HUES48 (cell line): ENCODE measurements at regions not wholly inside any gene's neighbourhood (a gene's known extent, or its start where the extent isn't known, plus 50 kb on each side); places are given as distances from the start of the nearest gene placed in this dataset.

Source experiments
- H3K27ac ChIP-seq: one replicate; pipeline ENCODE4 v1.7.0; 2013; ENCODE audit warnings: low read depth, low read length, inconsistent platforms
- H3K27me3 ChIP-seq: 2 replicates; pipeline ENCODE4 v1.6.1; 2013; ENCODE audit warnings: mild to moderate bottlenecking, low read length; ENCODE audit not compliant: control insufficient read depth, insufficient read depth
- H3K36me3 ChIP-seq: 2 replicates; pipeline ENCODE4 v1.6.1; 2013; ENCODE audit warnings: low read length; ENCODE audit not compliant: control insufficient read depth, insufficient read depth
- H3K4me1 ChIP-seq: 2 replicates; pipeline ENCODE4 v1.6.1; 2013; ENCODE audit warnings: mild to moderate bottlenecking, low read length; ENCODE audit not compliant: control insufficient read depth, insufficient read depth
- H3K4me3 ChIP-seq: 2 replicates; pipeline ENCODE4 v1.5.1; 2013; ENCODE audit warnings: mild to moderate bottlenecking, low read depth, low read length
- H3K9ac ChIP-seq: 2 replicates; pipeline ENCODE4 v1.6.1; 2013; ENCODE audit warnings: mild to moderate bottlenecking, low read depth, low read length, moderate library complexity
- H3K9me3 ChIP-seq: 2 replicates; pipeline ENCODE4 v1.6.1; 2013; ENCODE audit warnings: low read length; ENCODE audit not compliant: control insufficient read depth, insufficient read depth

GRCh38 chr11:97502201-97502600 lies 1112.4 kb downstream of the JRKL start:
- no peaks in the 10 kb centered on the region for H3K27me3 ChIP-seq
- no peak overlapping the region for H3K4me3 ChIP-seq
- H3K9me3 ChIP-seq = peaks cover 9% of the 10 kb centered on the region; the same call in 1 of the 2 replicates

GRCh38 chr11:97506076-97506759 lies 1116.4 kb downstream of the JRKL start:
- Histone ChIP-seq H3K36me3 (no peaks in the 10 kb centered on the region), H3K4me1 (peaks cover 9% of the 10 kb centered on the region), H3K9me3 (no peaks in the 10 kb centered on the region), H3K27ac (no peak overlapping the region), H3K9ac (no peak overlapping the region), H3K4me3 (no peak overlapping the region), H3K27me3 (no peaks in the 10 kb centered on the region)

More at GRCh38 chr11:97502201-97502600, 1112.4 kb downstream of the JRKL start:
- Histone ChIP-seq H3K9ac (no peak overlapping the region), H3K36me3 (no peaks in the 10 kb centered on the region), H3K27ac (no peak overlapping the region), H3K4me1 (peaks cover 9% of the 10 kb centered on the region)

- Histone ChIP-seq H3K9me3 (no peaks in the 10 kb centered on the region), H3K4me1 (no peaks in the 10 kb centered on the region), H3K27me3 (no peaks in the 10 kb centered on the region), H3K36me3 (no peaks in the 10 kb centered on the region), H3K27ac (no peak overlapping the region), H3K4me3 (no peak overlapping the region), H3K9ac (no peak overlapping the region)
Measured at GRCh38 chr11:97514446-97514845, 1124.6 kb downstream of the JRKL start.

GRCh38 chr11:97516688-97517087 lies 1126.9 kb downstream of the JRKL start:
- Histone ChIP-seq H3K9ac (no peak overlapping the region), H3K4me1 (no peaks in the 10 kb centered on the region), H3K9me3 (peaks cover 3% of the 10 kb centered on the region; the same call in 1 of the 2 replicates), H3K27me3 (no peaks in the 10 kb centered on the region), H3K4me3 (no peak overlapping the region), H3K27ac (no peak overlapping the region), H3K36me3 (no peaks in the 10 kb centered on the region)

- no peak overlapping the region for H3K27ac ChIP-seq
- H3K4me1 ChIP-seq = no peaks in the 10 kb centered on the region
- no peak overlapping the region for H3K4me3 ChIP-seq
- H3K27me3 ChIP-seq = no peaks in the 10 kb centered on the region
- H3K36me3 ChIP-seq = no peaks in the 10 kb centered on the region
- no peak overlapping the region for H3K9ac ChIP-seq
- peaks cover 3% of the 10 kb centered on the region; the same call in 1 of the 2 replicates for H3K9me3 ChIP-seq
Measured at GRCh38 chr11:97525273-97525672, 1135.5 kb downstream of the JRKL start.

GRCh38 chr11:97537407-97538150 lies 1147.8 kb downstream of the JRKL start:
- H3K4me1 ChIP-seq = no peaks in the 10 kb centered on the region
- H3K4me3 ChIP-seq = no peak overlapping the region
- H3K27me3 ChIP-seq = no peaks in the 10 kb centered on the region
- H3K9me3 ChIP-seq = no peaks in the 10 kb centered on the region; the same call in 1 of the 2 replicates
- H3K9ac ChIP-seq = no peak overlapping the region
- H3K27ac ChIP-seq = no peak overlapping the region
- no peaks in the 10 kb centered on the region for H3K36me3 ChIP-seq

- Histone ChIP-seq H3K27me3 (no peaks in the 10 kb centered on the region), H3K36me3 (no peaks in the 10 kb centered on the region), H3K27ac (no peak overlapping the region)
Measured at GRCh38 chr11:97544431-97544830, 1154.6 kb downstream of the JRKL start.

GRCh38 chr11:97548280-97548679 lies 1158.5 kb downstream of the JRKL start:
- no peaks in the 10 kb centered on the region for H3K9me3 ChIP-seq
- H3K27me3 ChIP-seq = no peaks in the 10 kb centered on the region
- peaks cover 8% of the 10 kb centered on the region for H3K4me1 ChIP-seq
- H3K27ac ChIP-seq = no peak overlapping the region
- H3K9ac ChIP-seq = no peak overlapping the region
- H3K36me3 ChIP-seq = no peaks in the 10 kb centered on the region
- no peak overlapping the region for H3K4me3 ChIP-seq

More at GRCh38 chr11:97544431-97544830, 1154.6 kb downstream of the JRKL start:
- H3K4me1 ChIP-seq = peaks cover 8% of the 10 kb centered on the region
- H3K4me3 ChIP-seq = no peak overlapping the region
- no peak overlapping the region for H3K9ac ChIP-seq
- no peaks in the 10 kb centered on the region for H3K9me3 ChIP-seq

- Histone ChIP-seq H3K27ac (no peak overlapping the region), H3K36me3 (no peaks in the 10 kb centered on the region), H3K4me3 (no peak overlapping the region), H3K9ac (no peak overlapping the region), H3K9me3 (no peaks in the 10 kb centered on the region), H3K27me3 (no peaks in the 10 kb centered on the region), H3K4me1 (no peaks in the 10 kb centered on the region)
Measured at GRCh38 chr11:97557399-97557798, 1167.6 kb downstream of the JRKL start.

- H3K36me3 ChIP-seq = no peaks in the 10 kb centered on the region
- H3K9me3 ChIP-seq = peaks cover 6% of the 10 kb centered on the region; the same call in 1 of the 2 replicates
- H3K4me3 ChIP-seq = no peak overlapping the region
- H3K4me1 ChIP-seq = no peaks in the 10 kb centered on the region
- H3K9ac ChIP-seq = no peak overlapping the region
- H3K27ac ChIP-seq = no peak overlapping the region
- H3K27me3 ChIP-seq = no peaks in the 10 kb centered on the region
Measured at GRCh38 chr11:97567801-97568200, 1178.0 kb downstream of the JRKL start.

- Histone ChIP-seq H3K4me3 (no peak overlapping the region), H3K27me3 (no peaks in the 10 kb centered on the region), H3K36me3 (no peaks in the 10 kb centered on the region), H3K4me1 (no peaks in the 10 kb centered on the region), H3K9ac (no peak overlapping the region), H3K27ac (no peak overlapping the region), H3K9me3 (peaks cover 6% of the 10 kb centered on the region; the same call in 1 of the 2 replicates)
Measured at GRCh38 chr11:97570636-97571035, 1180.8 kb downstream of the JRKL start.
